AG10803 (cell line): ENCODE measurements at regions not wholly inside any gene's neighbourhood (a gene's known extent, or its start where the extent isn't known, plus 50 kb on each side); places are given as distances from the start of the nearest gene placed in this dataset.

Experiments used
- DNase-seq: peaks from one replicate; pipeline ENCODE4 v3.0.0; 2010; ENCODE audit warnings: low read depth
- H3K4me3 ChIP-seq: 2 replicates; pipeline ENCODE4 v1.5.1; 2011; ENCODE audit warnings: mild to moderate bottlenecking, low read length, control low read depth
- CTCF ChIP-seq: conservative IDR thresholded peaks from 2 replicates; pipeline ENCODE4 v1.5.1; 2011; ENCODE audit warnings: mild to moderate bottlenecking, low read length, control low read depth, inconsistent platforms

- DNase-seq: no peak
- no peak overlapping the region for H3K4me3 ChIP-seq
- no peak for TF ChIP-seq CTCF
Observed at GRCh38 chr9:81474792-81475191, 214.6 kb downstream of the TLE1 start.

GRCh38 chr9:81474125-81474524, 215.2 kb downstream of the TLE1 start:
- H3K4me3 ChIP-seq: no peak overlapping the region
- no peak for TF ChIP-seq CTCF
- DNase-seq: no peak

- TF ChIP-seq CTCF: no peak
- DNase-seq: no peak
- no peak overlapping the region for H3K4me3 ChIP-seq
Observed at GRCh38 chr9:81473708-81474107, 215.6 kb downstream of the TLE1 start.

GRCh38 chr9:81473206-81473605, 216.1 kb downstream of the TLE1 start:
- no peak for TF ChIP-seq CTCF
- no peak for DNase-seq
- H3K4me3 ChIP-seq: no peak overlapping the region

- DNase-seq: no peak
- no peak overlapping the region for H3K4me3 ChIP-seq
- TF ChIP-seq CTCF: no peak
Observed at GRCh38 chr9:81472701-81473100, 216.6 kb downstream of the TLE1 start.

- no peak for DNase-seq
- H3K4me3 ChIP-seq: no peak overlapping the region
- TF ChIP-seq CTCF: no peak
Observed at GRCh38 chr9:81470864-81471263, 218.5 kb downstream of the TLE1 start.

DNA sequence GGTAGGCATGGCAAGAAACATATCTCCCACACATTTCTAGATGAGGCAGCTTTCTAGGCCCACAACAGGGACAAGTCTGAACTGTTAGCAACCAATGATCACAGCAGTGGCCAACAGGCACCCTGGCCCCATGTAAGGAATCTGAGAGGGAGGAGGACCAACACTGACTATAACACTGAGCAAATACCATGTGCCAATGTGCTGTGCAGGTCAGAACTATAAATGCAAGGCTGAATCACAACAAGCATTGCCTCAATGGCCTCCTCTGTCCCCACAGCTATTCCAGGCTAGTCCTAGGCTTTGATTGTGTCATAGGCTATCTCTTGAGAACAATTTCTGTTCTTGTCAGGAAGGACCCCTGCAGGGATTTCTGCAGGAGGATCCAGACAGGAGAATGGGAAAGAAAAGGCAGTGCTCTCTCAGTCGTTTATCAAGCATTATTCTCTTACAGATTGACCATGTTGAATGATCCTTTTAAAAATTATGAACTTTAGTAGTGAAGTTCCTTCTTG, 221.2 kb downstream of the TLE1 start:
- no peak overlapping the region for H3K4me3 ChIP-seq
- TF ChIP-seq CTCF: no peak
- no peak for DNase-seq
